OCI-LY7 (cell line): ENCODE measurements at regions not wholly inside any gene's neighbourhood (a gene's known extent, or its start where the extent isn't known, plus 50 kb on each side); places are given as distances from the start of the nearest gene placed in this dataset.

Experiments used
- CTCF ChIP-seq: fragments of 200-600 bp; sonication (generic); conservative IDR thresholded peaks from 2 replicates; pipeline ENCODE4 v1.5.1; 2014; ENCODE audit warnings: mild to moderate bottlenecking, antibody characterized with exemption, low read length, moderate library complexity, mixed read lengths
- EZH2phosphoT487 ChIP-seq: fragments of 200-600 bp; sonication (generic); IDR thresholded peaks from 2 replicates; pipeline ENCODE4 v1.6.1; 2018; ENCODE audit warnings: low read depth, borderline replicate concordance, mild to moderate bottlenecking, mixed run types, antibody characterized with exemption, low read length, moderate library complexity, mixed read lengths

GRCh38 chr1:229068270-229068987 lies 202.5 kb upstream of the RAB4A start:
- TF ChIP-seq CTCF (no peak), EZH2phosphoT487 (no peak)
